ENCODE measurements at regions not wholly inside any gene's neighbourhood (a gene's known extent, or its start where the extent isn't known, plus 50 kb on each side); places are given as distances from the start of the nearest gene placed in this dataset.
"Not testable (repeated sequence)": the region's sequence is repeated elsewhere in the genome, so short reads cannot be mapped to it uniquely, and the experiment has no call there.

DNA sequence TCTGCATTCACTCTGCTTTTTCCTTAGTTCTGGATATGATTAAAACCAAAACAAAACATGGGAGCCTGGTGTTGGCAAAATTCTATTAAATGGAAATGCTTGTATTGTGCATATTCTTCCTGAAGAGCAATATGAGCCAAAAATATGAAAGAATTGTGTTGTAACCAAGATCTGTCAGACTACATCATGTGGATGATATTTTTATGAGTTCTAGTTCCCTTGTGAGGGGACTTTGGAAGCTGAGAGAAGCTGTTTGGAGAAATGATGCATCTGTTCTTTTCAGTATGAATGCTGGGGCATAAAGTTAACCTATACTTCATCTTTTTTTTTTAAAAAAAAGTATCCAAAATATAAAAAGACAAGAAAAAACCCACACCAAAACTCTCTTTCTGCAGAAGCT lies 782.7 kb downstream of the ANKRD7 start:
- TF ChIP-seq, protein P1, sequence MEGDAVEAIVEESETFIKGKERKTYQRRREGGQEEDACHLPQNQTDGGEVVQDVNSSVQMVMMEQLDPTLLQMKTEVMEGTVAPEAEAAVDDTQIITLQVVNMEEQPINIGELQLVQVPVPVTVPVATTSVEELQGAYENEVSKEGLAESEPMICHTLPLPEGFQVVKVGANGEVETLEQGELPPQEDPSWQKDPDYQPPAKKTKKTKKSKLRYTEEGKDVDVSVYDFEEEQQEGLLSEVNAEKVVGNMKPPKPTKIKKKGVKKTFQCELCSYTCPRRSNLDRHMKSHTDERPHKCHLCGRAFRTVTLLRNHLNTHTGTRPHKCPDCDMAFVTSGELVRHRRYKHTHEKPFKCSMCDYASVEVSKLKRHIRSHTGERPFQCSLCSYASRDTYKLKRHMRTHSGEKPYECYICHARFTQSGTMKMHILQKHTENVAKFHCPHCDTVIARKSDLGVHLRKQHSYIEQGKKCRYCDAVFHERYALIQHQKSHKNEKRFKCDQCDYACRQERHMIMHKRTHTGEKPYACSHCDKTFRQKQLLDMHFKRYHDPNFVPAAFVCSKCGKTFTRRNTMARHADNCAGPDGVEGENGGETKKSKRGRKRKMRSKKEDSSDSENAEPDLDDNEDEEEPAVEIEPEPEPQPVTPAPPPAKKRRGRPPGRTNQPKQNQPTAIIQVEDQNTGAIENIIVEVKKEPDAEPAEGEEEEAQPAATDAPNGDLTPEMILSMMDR (IDR thresholded peaks at IDR 0.05; ENCODE audit: extremely low read depth, missing control alignments) = no peak
- no peak for DNase-seq (ENCODE audit: low spot score)

DNA sequence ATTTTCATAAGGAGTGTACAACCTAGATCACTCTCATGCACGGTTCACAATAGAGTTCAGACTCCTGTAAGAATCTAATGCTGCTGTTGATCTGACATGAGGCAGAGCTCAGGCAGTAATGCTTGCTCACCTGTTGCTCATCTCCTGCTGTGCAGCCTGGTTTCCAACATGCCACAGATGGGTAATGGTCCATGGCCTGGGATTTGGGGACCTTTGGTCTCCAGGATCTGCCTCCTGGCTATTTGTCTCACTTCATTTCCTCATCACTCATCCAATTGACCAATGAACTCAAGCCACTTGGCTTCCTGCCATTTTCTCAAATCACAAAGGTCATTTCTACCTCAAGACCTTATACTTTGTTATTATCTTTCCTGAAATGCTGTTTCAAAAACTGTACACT lies 786.1 kb downstream of the ANKRD7 start:
- DNase-seq (ENCODE audit: low spot score) = no peak
- TF ChIP-seq, protein P1 (IDR thresholded peaks at IDR 0.05; ENCODE audit: extremely low read depth, missing control alignments) = no peak

DNA sequence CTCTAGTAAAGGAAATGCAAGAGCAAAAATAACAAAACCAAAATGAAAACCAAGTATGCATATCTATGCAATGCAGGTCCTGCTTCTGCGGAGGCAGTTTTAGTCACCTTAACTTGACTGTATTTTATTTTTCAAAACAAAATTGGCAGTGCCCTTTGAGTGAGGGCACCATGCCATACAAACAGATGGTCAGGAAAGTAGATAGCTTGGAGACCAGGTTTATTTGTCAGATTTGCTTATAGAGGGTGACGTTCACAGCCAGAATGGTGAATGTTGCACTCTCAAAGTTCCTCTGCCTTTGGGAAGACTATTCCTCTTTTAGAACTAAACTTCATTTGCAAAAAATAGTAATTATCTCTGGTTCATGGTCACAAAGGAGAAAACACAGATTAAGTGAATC lies 801.9 kb downstream of the ANKRD7 start:
- no peak for DNase-seq (ENCODE audit: low spot score)
- TF ChIP-seq, protein P1 (IDR thresholded peaks at IDR 0.05; ENCODE audit: extremely low read depth, missing control alignments) = no peak

DNA sequence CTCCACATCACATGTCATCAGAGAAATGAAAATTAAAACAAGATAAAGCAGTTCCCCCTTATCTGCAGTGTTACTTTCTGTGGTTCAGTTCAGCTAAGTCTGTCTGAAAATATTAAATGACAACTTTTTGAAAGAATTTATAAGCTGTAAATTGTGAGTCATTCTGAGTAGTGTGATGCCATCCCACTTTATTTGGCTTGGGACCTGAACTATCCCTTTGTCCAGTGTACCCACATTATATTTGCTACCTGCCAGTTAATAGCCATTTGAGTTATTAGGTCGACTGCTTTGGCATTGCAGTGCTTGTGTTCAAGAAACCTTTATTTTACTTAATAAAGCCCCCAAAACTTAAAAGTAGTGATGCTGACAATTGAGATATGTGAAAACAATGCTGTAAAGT lies 804.2 kb downstream of the ANKRD7 start:
- no peak for DNase-seq (ENCODE audit: low spot score)
- TF ChIP-seq, protein P1 (IDR thresholded peaks at IDR 0.05; ENCODE audit: extremely low read depth, missing control alignments) = no peak

DNA sequence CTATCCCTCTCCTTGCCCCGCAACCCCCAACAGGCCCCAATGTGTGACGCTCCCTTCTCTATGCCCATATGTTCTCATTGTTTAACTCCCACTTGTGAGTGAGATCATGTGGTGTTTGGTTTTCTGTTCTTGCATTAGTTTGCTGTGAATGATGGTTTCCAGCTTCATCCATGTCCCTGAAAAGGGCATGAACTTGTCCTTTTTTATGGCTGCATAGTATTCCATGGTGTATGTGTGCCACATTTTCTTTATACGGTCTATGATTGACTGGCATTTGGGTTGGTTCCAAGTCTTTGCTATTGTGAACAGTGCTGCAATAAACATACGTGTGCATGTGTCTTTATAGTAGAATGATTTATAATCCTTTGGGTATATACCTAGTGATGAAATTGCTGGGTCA lies 807.6 kb downstream of the ANKRD7 start:
- DNase-seq (ENCODE audit: low spot score) = not testable (repeated sequence)

DNA sequence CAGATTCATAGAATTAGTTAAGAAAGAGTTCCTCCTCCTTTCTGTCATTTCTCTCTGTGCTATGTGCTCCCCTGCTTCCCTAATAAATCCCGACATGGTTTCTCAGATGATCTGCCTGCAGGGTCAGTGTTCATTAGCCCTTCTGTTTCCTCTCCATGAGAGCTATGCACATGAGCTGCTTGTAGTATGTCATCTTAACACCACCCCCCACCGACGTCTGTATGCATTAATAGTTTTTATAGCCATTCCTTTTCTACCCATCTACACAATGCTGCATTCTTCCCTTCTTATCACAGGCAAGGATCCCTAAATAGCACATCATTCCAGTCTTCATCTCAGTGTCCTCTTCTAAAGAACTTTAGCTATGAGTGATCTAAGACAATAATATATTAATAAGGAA lies 809.1 kb downstream of the ANKRD7 start:
- no peak for DNase-seq (ENCODE audit: low spot score)
- TF ChIP-seq, protein P1 (IDR thresholded peaks at IDR 0.05; ENCODE audit: extremely low read depth, missing control alignments) = no peak

DNA sequence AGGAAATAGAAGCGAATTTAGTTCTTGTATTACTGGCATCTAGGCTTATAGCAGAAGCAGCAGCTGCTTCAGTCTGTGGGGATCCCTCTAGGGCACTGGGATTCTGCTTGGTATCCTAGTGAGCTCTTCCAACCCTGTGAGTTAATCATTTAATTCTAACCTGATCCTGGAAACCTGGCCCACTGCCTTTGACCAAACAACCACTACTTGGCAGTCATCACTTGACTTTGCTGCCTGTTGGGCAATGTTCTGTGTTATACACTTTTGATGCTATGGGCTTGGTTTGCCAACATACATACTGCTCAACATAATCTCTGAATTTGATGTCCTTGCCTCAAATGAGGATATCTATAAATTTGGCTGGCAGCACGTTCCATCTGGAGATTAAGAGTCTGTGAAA lies 813.4 kb downstream of the ANKRD7 start:
- DNase-seq (ENCODE audit: low spot score) = no peak
- TF ChIP-seq, protein P1 (IDR thresholded peaks at IDR 0.05; ENCODE audit: extremely low read depth, missing control alignments) = no peak

DNA sequence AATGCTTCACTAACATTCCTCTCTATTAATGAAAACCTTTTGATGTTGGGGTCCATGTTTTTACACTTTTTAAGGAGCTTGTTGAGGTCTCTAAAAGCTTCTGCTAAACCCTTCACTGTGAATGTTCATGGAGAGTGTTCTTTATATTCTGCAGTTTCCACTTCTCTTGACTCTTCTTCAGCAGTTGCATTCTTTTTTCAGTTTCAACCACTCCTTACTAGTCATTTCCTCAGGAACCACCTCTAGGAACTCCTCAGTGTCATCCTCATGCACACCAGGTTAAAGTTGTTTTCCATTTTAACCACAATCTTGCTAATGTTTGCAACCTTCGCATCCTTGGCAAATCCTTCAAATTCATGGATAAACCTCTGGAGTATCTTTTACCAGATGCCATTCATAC lies 821.6 kb downstream of the ANKRD7 start:
- TF ChIP-seq, protein P1 (IDR thresholded peaks at IDR 0.05; ENCODE audit: extremely low read depth, missing control alignments) = no peak
- no peak for DNase-seq (ENCODE audit: low spot score)
